NT2/D1 (cell line): ENCODE measurements at regions not wholly inside any gene's neighbourhood (a gene's known extent, or its start where the extent isn't known, plus 50 kb on each side); places are given as distances from the start of the nearest gene placed in this dataset.

Experiments
- SUZ12 ChIP-seq: IDR thresholded peaks from 2 replicates; pipeline ENCODE4 v1.6.1; 2011; ENCODE audit not compliant: insufficient read length, insufficient read depth; ENCODE audit errors: extremely low read depth
- YY1 ChIP-seq: IDR thresholded peaks from 2 replicates; pipeline ENCODE4 v1.6.1; 2011; ENCODE audit not compliant: insufficient read length, insufficient read depth

DNA sequence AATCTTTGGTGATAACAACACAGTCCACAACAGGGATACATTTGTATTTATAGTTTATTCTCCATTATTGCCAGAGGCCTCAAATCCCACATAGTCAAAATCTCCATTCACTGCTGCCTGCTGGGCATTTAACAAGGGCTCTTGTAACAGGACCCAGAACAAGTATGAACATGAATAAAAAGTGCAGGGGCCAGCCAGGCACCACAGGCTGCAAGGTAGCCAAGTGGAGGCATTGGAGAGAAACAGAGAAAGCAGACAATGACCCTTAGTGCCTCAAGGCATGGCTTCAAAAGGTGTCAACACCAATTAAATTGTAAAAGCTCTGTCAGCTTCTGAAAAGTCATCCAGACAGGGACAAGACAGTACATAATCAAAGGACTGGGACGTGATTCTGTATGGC lies 116.8 kb downstream of the ATP6V1G3 start:
- TF ChIP-seq YY1 (no peak), SUZ12 (no peak)
